HCT116 (cell line): ENCODE measurements at regions not wholly inside any gene's neighbourhood (a gene's known extent, or its start where the extent isn't known, plus 50 kb on each side); places are given as distances from the start of the nearest gene placed in this dataset.

Experiments used
- ATAC-seq: fragments of 200-7000 bp; cut with Tn5 transposase; 2 replicates; pipeline ENCODE4 v1.9.1; 2020; ENCODE audit warnings: mild to moderate bottlenecking, moderate library complexity
- BruUV-seq: library from RNA; stranded (reverse); fragments of 400-500 nt; replicated peaks from 2 replicates; lab custom pipeline; 2021; lab: Mats Ljungman, UMichigan
- CTCF ChIA-PET: fragments of 300-600 bp; sonication (Branson Sonifier 250); formaldehyde crosslinking; loops from one replicate; lab custom pipeline; 2021; ENCODE audit warnings: antibody characterized with exemption; lab: Charles Lee
- POLR2A ChIA-PET: fragments of 300-600, 350-600 bp; sonication (Branson Sonifier 250); formaldehyde crosslinking; loops from one replicate; lab custom pipeline; 2021; ENCODE audit warnings: antibody characterized with exemption; lab: Charles Lee
- RAD21 ChIA-PET, 2 experiments: fragments of 300-600 bp; sonication (Branson Sonifier 250); formaldehyde crosslinking; loops; one replicate each; lab custom pipeline; 2023; ENCODE audit warnings: low total read pairs in 2 of 2; ENCODE audit not compliant: uncharacterized antibody in 2 of 2, unreplicated experiment in 2 of 2, low non-redundant PET in 1 of 2; lab: Charles Lee
- DNase-seq: peaks from one replicate; pipeline ENCODE4 v3.0.0-alpha.2; 2010; ENCODE audit warnings: low read depth, low spot score
- H2AFZ ChIP-seq: fragments of 200-600 bp; shearing (Covaris generic), sonication (generic); 2 replicates; pipeline ENCODE4 v1.6.1; 2017; ENCODE audit warnings: low read depth, mixed run types, mixed read lengths, antibody characterized with exemption, low read length; ENCODE audit not compliant: poor library complexity, severe bottlenecking
- H3K27ac ChIP-seq: 2 replicates; pipeline ENCODE4 v1.5.1; 2012; ENCODE audit warnings: low read depth, low read length
- H3K27me3 ChIP-seq: fragments of 200-600 bp; sonication (generic); 2 replicates; pipeline ENCODE4 v1.6.1; 2016; ENCODE audit warnings: mixed run types, low read length, mixed read lengths; ENCODE audit not compliant: insufficient read depth
- H3K36me3 ChIP-seq, 2 experiments: fragments of 200-500 bp in 1 of 2; fragments of 200-600 bp in 1 of 2; sonication (Bioruptor generic) in 1 of 2; sonication (generic) in 1 of 2; 2 replicates each; pipeline versions ENCODE4 v1.5.1 to v1.6.1; 2014 to 2016; ENCODE audit warnings: low read length in 2 of 2, inconsistent platforms in 1 of 2, mixed read lengths in 1 of 2, mixed run types in 1 of 2; ENCODE audit not compliant: insufficient read depth in 2 of 2, control insufficient read depth in 1 of 2
- H3K4me1 ChIP-seq, 2 experiments: fragments of 200-600 bp in 1 of 2; sonication (generic) in 1 of 2; 2 replicates each; pipeline versions ENCODE4 v1.5.1 to v1.6.1; 2012 to 2017; ENCODE audit warnings: low read length in 2 of 2, inconsistent platforms in 1 of 2, mild to moderate bottlenecking in 1 of 2, mixed read lengths in 1 of 2, mixed run types in 1 of 2, moderate library complexity in 1 of 2; ENCODE audit not compliant: insufficient read depth in 2 of 2, control insufficient read depth in 1 of 2
- H3K4me2 ChIP-seq: fragments of 200-600 bp; sonication (generic); 2 replicates; pipeline ENCODE4 v1.6.1; 2017; ENCODE audit warnings: mixed run types, low read length, mixed read lengths
- H3K4me3 ChIP-seq, 2 experiments: fragments of 200-600 bp in 1 of 2; sonication (generic) in 1 of 2; replicated peaks in 1 of 2; 2 replicates each; pipeline ENCODE4 v1.5.1; 2011 to 2016; ENCODE audit warnings: low read length in 2 of 2, control low read depth in 1 of 2, low read depth in 1 of 2, mild to moderate bottlenecking in 1 of 2, mixed read lengths in 1 of 2, mixed run types in 1 of 2
- H3K79me2 ChIP-seq: fragments of 200-600 bp; sonication (generic); 2 replicates; pipeline ENCODE4 v1.6.1; 2017; ENCODE audit warnings: mild to moderate bottlenecking, mixed run types, low read length, moderate library complexity, mixed read lengths; ENCODE audit not compliant: insufficient read depth
- H3K9ac ChIP-seq: fragments of 200-600 bp; sonication (generic); 2 replicates; pipeline ENCODE4 v1.6.1; 2016; ENCODE audit warnings: low read length, mixed read lengths
- H3K9me2 ChIP-seq: fragments of 200-600 bp; sonication (generic), shearing (Covaris generic); 2 replicates; pipeline ENCODE4 v1.6.1; 2017; ENCODE audit warnings: mixed run types, mild to moderate bottlenecking, moderate library complexity; ENCODE audit not compliant: insufficient read depth
- H3K9me3 ChIP-seq, 2 experiments: fragments of 200-500 bp in 1 of 2; fragments of 200-600 bp in 1 of 2; sonication (Bioruptor generic) in 1 of 2; sonication (generic) in 1 of 2; 2 replicates each; pipeline ENCODE4 v1.6.1; 2014 to 2017; ENCODE audit warnings: low read length in 2 of 2, mixed read lengths in 2 of 2, inconsistent platforms in 1 of 2, low read depth in 1 of 2, mild to moderate bottlenecking in 1 of 2, mixed run types in 1 of 2, moderate library complexity in 1 of 2; ENCODE audit not compliant: control insufficient read depth in 1 of 2, insufficient read depth in 1 of 2
- H4K20me1 ChIP-seq: fragments of 200-600 bp; sonication (generic), shearing (Covaris generic); 2 replicates; pipeline ENCODE4 v1.6.1; 2017; ENCODE audit warnings: mixed run types, mild to moderate bottlenecking, moderate library complexity; ENCODE audit not compliant: insufficient read depth
- CBX3 ChIP-seq: IDR thresholded peaks from 2 replicates; pipeline ENCODE4 v1.6.1; 2012; ENCODE audit warnings: low read depth
- CEBPB ChIP-seq: IDR thresholded peaks from 2 replicates; pipeline ENCODE4 v1.6.1; 2012; ENCODE audit warnings: low read depth
- EZH2phosphoT487 ChIP-seq: fragments of 200-600 bp; IDR thresholded peaks from 2 replicates; pipeline ENCODE4 v1.6.1; 2018; ENCODE audit warnings: antibody characterized with exemption, borderline replicate concordance
- POLR2A ChIP-seq: IDR thresholded peaks from 2 replicates; pipeline ENCODE4 v1.7.0; 2011; ENCODE audit warnings: borderline replicate concordance; ENCODE audit not compliant: insufficient read depth, insufficient read length; ENCODE audit errors: extremely low read depth
- POLR2AphosphoS5 ChIP-seq: IDR thresholded peaks from 2 replicates; pipeline ENCODE4 v1.6.1; 2011; ENCODE audit warnings: mild to moderate bottlenecking, low read depth, low read length, moderate library complexity
- RAD21 ChIP-seq: IDR thresholded peaks from 2 replicates; pipeline ENCODE4 v1.6.1; 2012; ENCODE audit warnings: low read depth, mild to moderate bottlenecking
- ZBTB33 ChIP-seq: IDR thresholded peaks from 2 replicates; pipeline ENCODE4 v1.6.1; 2011; ENCODE audit warnings: mild to moderate bottlenecking, low read length, moderate library complexity; ENCODE audit not compliant: insufficient replicate concordance; ENCODE audit errors: extremely low read depth
- ZFX ChIP-seq: fragments of 450-650 bp; IDR thresholded peaks from 2 replicates; pipeline ENCODE4 v1.6.1; 2017
- ZNF274 ChIP-seq: fragments of 200-500 bp; sonication (Bioruptor generic); IDR thresholded peaks from 2 replicates; pipeline ENCODE4 v1.6.1; 2014; ENCODE audit warnings: mild to moderate bottlenecking, low read depth, low read length, inconsistent platforms
- intact Hi-C: fragments of 100-400 bp; cut with micrococcal nuclease; formaldehyde crosslinking; loops from 2 replicates; pipeline ENCODE4 v1.10.0; 2022
- TF ChIP-seq, protein P1 (sequence below): IDR thresholded peaks from 2 replicates; pipeline ENCODE4 v1.6.1; 2012

DNA sequence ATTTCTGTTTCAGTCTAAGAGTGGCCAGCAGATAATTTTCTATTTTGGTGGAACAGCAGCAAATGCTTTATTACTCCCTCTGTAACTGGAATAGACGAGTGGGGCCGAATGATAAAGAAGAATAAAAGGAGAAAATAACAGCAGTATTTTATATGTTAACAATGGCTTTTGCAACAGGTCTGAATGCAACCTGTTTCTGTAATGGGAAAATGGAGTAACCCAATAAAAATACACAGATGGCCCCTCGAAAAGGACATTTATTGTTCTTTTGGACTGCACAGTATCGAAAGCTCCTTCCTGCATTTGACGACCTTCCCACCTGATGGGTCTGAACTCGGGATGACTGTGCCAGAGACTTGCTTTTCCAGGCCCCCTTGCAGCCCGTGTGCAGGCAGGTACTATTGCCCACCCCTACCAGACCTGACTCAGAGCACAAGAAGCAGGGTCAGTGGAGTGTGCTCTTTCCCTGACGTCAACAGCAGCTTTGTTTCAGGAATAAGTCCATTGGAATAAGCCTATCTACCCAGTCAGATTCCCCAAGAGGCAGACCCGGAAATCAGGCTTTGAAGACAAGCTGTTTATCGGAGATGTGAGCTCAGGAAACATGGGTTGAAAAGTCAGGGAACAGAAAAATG, 306.5 kb upstream of the NEBL start:
- TF ChIP-seq POLR2A (no peak), ZFX (no peak), CEBPB (no peak)
- Histone ChIP-seq H3K9me2 (no peaks in the 10 kb centered on the region), H4K20me1 (no peaks in the 10 kb centered on the region), H3K4me1 (no peaks in the 10 kb centered on the region), H3K36me3 (no peaks in the 10 kb centered on the region), H3K4me3 (no peak overlapping the region), H3K9ac (no peak overlapping the region), H3K27me3 (no peaks in the 10 kb centered on the region), H2AFZ (no peak overlapping the region), H3K27ac (no peak overlapping the region), H3K79me2 (no peaks in the 10 kb centered on the region), H3K4me2 (no peak overlapping the region), H3K9me3 (0 out of 4 replicates have a peak, but pooled peaks cover 0 to 9% of the 10 kb centered on the region in 2 experiments)
- CTCF ChIA-PET: no interaction called here
- DNase-seq (no peak), ATAC-seq (no peak)
- intact Hi-C loops: no loop called here
- RAD21 ChIA-PET: no interaction called here
- no TSS peak for BruUV-seq
- POLR2A ChIA-PET: no interaction called here

- H3K27ac ChIP-seq: no peak overlapping the region
- peaks cover 5 to 8% of the 10 kb centered on the region in 2 experiments; a peak in 2 of 4 replicates for H3K9me3 ChIP-seq
- no peaks in the 10 kb centered on the region for H3K4me1 ChIP-seq
- no peak overlapping the region for H2AFZ ChIP-seq
- intact Hi-C loops: no loop called here
- POLR2A ChIA-PET: no interaction called here
- DNase-seq: no peak
- ATAC-seq: no peak
- no peak overlapping the region for H3K4me3 ChIP-seq
- no peak overlapping the region for H3K4me2 ChIP-seq
- BruUV-seq: no TSS peak
- no peaks in the 10 kb centered on the region for H3K79me2 ChIP-seq
- no peak for TF ChIP-seq CBX3
- TF ChIP-seq, protein P1, sequence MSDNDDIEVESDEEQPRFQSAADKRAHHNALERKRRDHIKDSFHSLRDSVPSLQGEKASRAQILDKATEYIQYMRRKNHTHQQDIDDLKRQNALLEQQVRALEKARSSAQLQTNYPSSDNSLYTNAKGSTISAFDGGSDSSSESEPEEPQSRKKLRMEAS: no peak
- no peak for TF ChIP-seq EZH2phosphoT487
- TF ChIP-seq POLR2AphosphoS5: no peak
- no peak for TF ChIP-seq ZBTB33
- TF ChIP-seq ZNF274: no peak
- TF ChIP-seq ZFX: no peak
- TF ChIP-seq RAD21: no peak
- no peak overlapping the region for H3K9ac ChIP-seq
- H3K27me3 ChIP-seq: no peaks in the 10 kb centered on the region
- CTCF ChIA-PET: interaction anchor here (0.6 kb wide), 1 partner anchor 8 kb away, joined by 3 read pairs; no protein-coding TSS in a partner anchor
- H3K9me2 ChIP-seq: no peaks in the 10 kb centered on the region
- RAD21 ChIA-PET: interaction anchor here in 1 of 2 experiments (0.6 kb wide), 1 partner anchor 30 kb away, joined by 3 read pairs; no protein-coding TSS in a partner anchor
- no peaks in the 10 kb centered on the region for H4K20me1 ChIP-seq
- no peaks in the 10 kb centered on the region for H3K36me3 ChIP-seq
Measured at GRCh38 chr10:21202776-21203462, 305.8 kb upstream of the NEBL start.
